C4-2B (cell line): ENCODE measurements at regions not wholly inside any gene's neighbourhood (a gene's known extent, or its start where the extent isn't known, plus 50 kb on each side); places are given as distances from the start of the nearest gene placed in this dataset.

Source experiments
- CTCF ChIP-seq: fragments of 450-650 bp; conservative IDR thresholded peaks from 2 replicates; pipeline ENCODE4 v1.5.1; 2017; ENCODE audit warnings: mild to moderate bottlenecking
- ZFX ChIP-seq: fragments of 450-650 bp; IDR thresholded peaks from 2 replicates; pipeline ENCODE4 v1.6.1; 2017

- TF ChIP-seq CTCF = peak; percentile 80
- no peak for TF ChIP-seq ZFX
These were observed 171.8 kb downstream of the HNRNPD start for GRCh38 chr4:82201805-82202641.
